Osteoblast (primary cell): ENCODE measurements at regions not wholly inside any gene's neighbourhood (a gene's known extent, or its start where the extent isn't known, plus 50 kb on each side); places are given as distances from the start of the nearest gene placed in this dataset.
"Not testable (repeated sequence)": the region's sequence is repeated elsewhere in the genome, so short reads cannot be mapped to it uniquely, and the experiment has no call there.

Experiments used
- DNase-seq: peaks from one replicate; pipeline ENCODE4 v3.0.0; 2011; ENCODE audit warnings: low spot score, mixed read lengths; ENCODE audit not compliant: insufficient read length; ENCODE audit errors: missing footprints
- H2AFZ ChIP-seq: 2 replicates; pipeline ENCODE4 v1.6.0; 2011; ENCODE audit warnings: mild to moderate bottlenecking, low read length
- H3K27ac ChIP-seq: 2 replicates; pipeline ENCODE4 v1.5.1; 2011; ENCODE audit warnings: mild to moderate bottlenecking, low read depth, low read length, moderate library complexity
- H3K27me3 ChIP-seq: 2 replicates; pipeline ENCODE4 v1.6.0; 2012; ENCODE audit warnings: mild to moderate bottlenecking, control low read depth, inconsistent platforms, low read length, moderate library complexity; ENCODE audit not compliant: insufficient read depth
- H3K36me3 ChIP-seq: 2 replicates; pipeline ENCODE4 v1.5.1; 2011; ENCODE audit warnings: mild to moderate bottlenecking, low read length, control low read depth, moderate library complexity; ENCODE audit not compliant: insufficient read depth
- H3K4me1 ChIP-seq: 2 replicates; pipeline ENCODE4 v1.5.1; 2011; ENCODE audit warnings: mild to moderate bottlenecking, low read length, control low read depth, moderate library complexity; ENCODE audit not compliant: insufficient read depth
- H3K4me2 ChIP-seq: 2 replicates; pipeline ENCODE4 v1.6.0; 2011; ENCODE audit warnings: mild to moderate bottlenecking, low read length; ENCODE audit not compliant: insufficient read depth
- H3K4me3 ChIP-seq: fragments of 200-600 bp; sonication (generic); 3 replicates; pipeline ENCODE4 v1.5.1; 2012; ENCODE audit warnings: mild to moderate bottlenecking, low read length, inconsistent platforms; ENCODE audit not compliant: insufficient read depth
- H3K79me2 ChIP-seq: 2 replicates; pipeline ENCODE4 v1.6.0; 2012; ENCODE audit warnings: mild to moderate bottlenecking, low read length, control low read depth, inconsistent platforms; ENCODE audit not compliant: insufficient read depth
- H3K9me3 ChIP-seq: 2 replicates; pipeline ENCODE4 v1.5.1; 2011; ENCODE audit warnings: low read depth, low read length, control low read depth
- H4K20me1 ChIP-seq: 2 replicates; pipeline ENCODE4 v1.6.0; 2012; ENCODE audit warnings: mild to moderate bottlenecking, low read length, control low read depth; ENCODE audit not compliant: insufficient read depth
- CTCF ChIP-seq: IDR thresholded peaks from 2 replicates; pipeline ENCODE4 v1.5.1; 2011; ENCODE audit warnings: mild to moderate bottlenecking, low read depth, low read length, moderate library complexity; ENCODE audit errors: extremely low read depth

- TF ChIP-seq CTCF: no peak
- no peak overlapping the region for H3K4me3 ChIP-seq
- no peaks in the 10 kb centered on the region for H3K4me1 ChIP-seq
- no peaks in the 10 kb centered on the region for H3K27me3 ChIP-seq
- H3K4me2 ChIP-seq: no peak overlapping the region
- no peak overlapping the region for H2AFZ ChIP-seq
- H3K36me3 ChIP-seq: no peaks in the 10 kb centered on the region
- no peaks in the 10 kb centered on the region for H3K9me3 ChIP-seq
- DNase-seq: no peak
- no peaks in the 10 kb centered on the region for H3K79me2 ChIP-seq
- no peaks in the 10 kb centered on the region for H4K20me1 ChIP-seq
- no peak overlapping the region for H3K27ac ChIP-seq
Measured at GRCh38 chr7:25469669-25470068, 241.4 kb upstream of the NPVF start.

GRCh38 chr7:25476863-25477499 is 248.7 kb upstream of the NPVF start:
- Histone ChIP-seq H3K4me2 (no peak overlapping the region), H3K4me1 (no peaks in the 10 kb centered on the region), H4K20me1 (no peaks in the 10 kb centered on the region), H3K36me3 (no peaks in the 10 kb centered on the region), H2AFZ (no peak overlapping the region), H3K79me2 (no peaks in the 10 kb centered on the region), H3K9me3 (no peaks in the 10 kb centered on the region), H3K27me3 (no peaks in the 10 kb centered on the region), H3K27ac (no peak overlapping the region), H3K4me3 (no peak overlapping the region)
- DNase-seq: no peak
- no peak for TF ChIP-seq CTCF

DNA sequence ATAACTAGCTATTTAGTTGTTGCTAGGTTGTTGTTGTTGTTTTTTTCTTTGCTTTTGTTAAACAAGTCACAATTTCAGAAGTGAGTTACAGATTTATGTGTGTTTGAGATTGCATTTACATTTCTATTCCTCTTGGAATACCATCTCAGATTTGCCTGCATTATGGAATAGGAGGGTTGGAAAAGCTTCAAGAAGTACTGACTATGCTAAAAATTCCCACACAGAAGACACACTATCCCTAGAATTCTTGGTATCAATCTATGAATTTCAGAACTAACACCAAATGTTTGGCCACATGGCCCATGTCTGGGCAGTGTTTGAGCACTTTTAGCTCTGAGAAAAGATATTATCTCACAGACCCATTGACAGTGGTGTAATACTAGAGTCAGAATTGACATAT is 249.9 kb upstream of the NPVF start:
- not testable (repeated sequence) for H3K27me3 ChIP-seq, H3K36me3 ChIP-seq, H4K20me1 ChIP-seq, H3K4me3 ChIP-seq, H3K4me1 ChIP-seq, H3K79me2 ChIP-seq, H3K9me3 ChIP-seq, H2AFZ ChIP-seq, H3K4me2 ChIP-seq, H3K27ac ChIP-seq, DNase-seq

GRCh38 chr7:25478925-25479324 is 250.6 kb upstream of the NPVF start:
- H2AFZ ChIP-seq: no peak overlapping the region
- no peaks in the 10 kb centered on the region for H4K20me1 ChIP-seq
- H3K4me1 ChIP-seq: no peaks in the 10 kb centered on the region
- H3K4me3 ChIP-seq: no peak overlapping the region
- no peaks in the 10 kb centered on the region for H3K79me2 ChIP-seq
- H3K9me3 ChIP-seq: no peaks in the 10 kb centered on the region
- no peak for DNase-seq
- H3K27me3 ChIP-seq: no peaks in the 10 kb centered on the region
- no peaks in the 10 kb centered on the region for H3K36me3 ChIP-seq
- H3K4me2 ChIP-seq: no peak overlapping the region
- H3K27ac ChIP-seq: no peak overlapping the region
- no peak for TF ChIP-seq CTCF
